BJ (cell line): ENCODE measurements at regions not wholly inside any gene's neighbourhood (a gene's known extent, or its start where the extent isn't known, plus 50 kb on each side); places are given as distances from the start of the nearest gene placed in this dataset.
"Not testable (repeated sequence)": the region's sequence is repeated elsewhere in the genome, so short reads cannot be mapped to it uniquely, and the experiment has no call there.

Experiments
- CTCF ChIA-PET: fragments of 350-600 bp; formaldehyde crosslinking; extraction: SDS; loops from one replicate; lab custom pipeline; 2021; ENCODE audit warnings: antibody characterized with exemption, inconsistent platforms; lab: Yijun Ruan, JAX
- POLR2A ChIA-PET: fragments of 300-600 bp; sonication (Branson Sonifier 250); formaldehyde crosslinking; extraction: SDS; loops from one replicate; lab custom pipeline; 2021; ENCODE audit warnings: antibody characterized with exemption; lab: Charles Lee
- DNase-seq: peaks from one replicate; pipeline ENCODE4 v3.0.0-alpha.2; 2011; ENCODE audit warnings: low read depth
- H3K27me3 ChIP-seq: 2 replicates; pipeline ENCODE4 v1.6.0; 2011; ENCODE audit warnings: low read length; ENCODE audit not compliant: control insufficient read depth, insufficient read depth
- H3K36me3 ChIP-seq: 2 replicates; pipeline ENCODE4 v1.5.1; 2011; ENCODE audit warnings: low read length; ENCODE audit not compliant: control insufficient read depth, insufficient read depth
- H3K4me3 ChIP-seq: 2 replicates; pipeline ENCODE4 v1.5.1; 2011; ENCODE audit warnings: low read depth, mild to moderate bottlenecking, control low read depth, low read length
- TF ChIP-seq, protein P1 (sequence below): IDR thresholded peaks from 2 replicates; pipeline ENCODE4 v1.5.1; 2011; ENCODE audit warnings: low read depth, mild to moderate bottlenecking, control low read depth, inconsistent platforms, low read length, moderate library complexity; ENCODE audit not compliant: insufficient read depth

DNA sequence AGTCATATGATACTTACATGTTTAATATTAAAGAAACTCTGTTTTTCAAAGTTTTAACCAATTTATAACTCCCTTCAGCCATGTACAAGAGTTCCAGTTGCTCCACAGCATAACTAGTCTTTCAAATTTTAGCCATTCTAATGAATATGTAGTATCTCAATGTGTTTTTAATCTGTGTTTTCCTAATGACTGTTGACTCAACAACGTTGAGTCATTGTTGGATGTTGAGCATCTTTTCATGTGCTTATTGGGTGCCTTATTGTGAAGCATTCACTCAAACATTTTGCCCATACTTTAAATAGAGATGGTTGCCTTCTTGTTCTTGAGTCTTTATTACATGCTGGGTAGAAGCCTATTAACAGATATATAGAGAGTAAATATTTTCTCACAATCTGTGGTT lies 240.2 kb upstream of the LYPLAL1 start:
- no peak overlapping the region for H3K4me3 ChIP-seq
- TF ChIP-seq, protein P1, sequence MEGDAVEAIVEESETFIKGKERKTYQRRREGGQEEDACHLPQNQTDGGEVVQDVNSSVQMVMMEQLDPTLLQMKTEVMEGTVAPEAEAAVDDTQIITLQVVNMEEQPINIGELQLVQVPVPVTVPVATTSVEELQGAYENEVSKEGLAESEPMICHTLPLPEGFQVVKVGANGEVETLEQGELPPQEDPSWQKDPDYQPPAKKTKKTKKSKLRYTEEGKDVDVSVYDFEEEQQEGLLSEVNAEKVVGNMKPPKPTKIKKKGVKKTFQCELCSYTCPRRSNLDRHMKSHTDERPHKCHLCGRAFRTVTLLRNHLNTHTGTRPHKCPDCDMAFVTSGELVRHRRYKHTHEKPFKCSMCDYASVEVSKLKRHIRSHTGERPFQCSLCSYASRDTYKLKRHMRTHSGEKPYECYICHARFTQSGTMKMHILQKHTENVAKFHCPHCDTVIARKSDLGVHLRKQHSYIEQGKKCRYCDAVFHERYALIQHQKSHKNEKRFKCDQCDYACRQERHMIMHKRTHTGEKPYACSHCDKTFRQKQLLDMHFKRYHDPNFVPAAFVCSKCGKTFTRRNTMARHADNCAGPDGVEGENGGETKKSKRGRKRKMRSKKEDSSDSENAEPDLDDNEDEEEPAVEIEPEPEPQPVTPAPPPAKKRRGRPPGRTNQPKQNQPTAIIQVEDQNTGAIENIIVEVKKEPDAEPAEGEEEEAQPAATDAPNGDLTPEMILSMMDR: no peak
- no peaks in the 10 kb centered on the region for H3K27me3 ChIP-seq
- no peaks in the 10 kb centered on the region for H3K36me3 ChIP-seq
- DNase-seq: no peak
- ChIA-PET POLR2A (no interaction called here), CTCF (no interaction called here)

DNA sequence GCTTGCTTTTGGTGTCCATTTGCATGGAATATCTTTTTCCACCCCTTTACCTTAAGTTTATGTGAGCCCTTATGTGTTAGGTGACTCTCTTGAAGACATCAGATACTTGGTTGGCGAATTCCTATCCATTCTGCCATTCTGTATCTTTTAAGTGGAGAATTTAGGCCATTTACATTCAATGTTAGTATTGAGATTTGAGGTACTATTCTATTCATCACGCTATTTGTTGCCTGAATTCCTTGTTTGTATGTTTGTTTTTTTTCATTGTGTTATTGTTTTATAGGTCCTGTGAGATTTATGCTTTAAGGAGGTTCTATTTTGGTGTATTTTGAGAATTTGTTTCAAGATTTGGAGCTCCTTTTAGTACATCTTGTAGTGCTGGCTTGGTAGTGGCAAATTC lies 238.3 kb upstream of the LYPLAL1 start:
- H3K4me3 ChIP-seq, H3K27me3 ChIP-seq, H3K36me3 ChIP-seq, CTCF ChIA-PET, DNase-seq, POLR2A ChIA-PET: not testable (repeated sequence)

DNA sequence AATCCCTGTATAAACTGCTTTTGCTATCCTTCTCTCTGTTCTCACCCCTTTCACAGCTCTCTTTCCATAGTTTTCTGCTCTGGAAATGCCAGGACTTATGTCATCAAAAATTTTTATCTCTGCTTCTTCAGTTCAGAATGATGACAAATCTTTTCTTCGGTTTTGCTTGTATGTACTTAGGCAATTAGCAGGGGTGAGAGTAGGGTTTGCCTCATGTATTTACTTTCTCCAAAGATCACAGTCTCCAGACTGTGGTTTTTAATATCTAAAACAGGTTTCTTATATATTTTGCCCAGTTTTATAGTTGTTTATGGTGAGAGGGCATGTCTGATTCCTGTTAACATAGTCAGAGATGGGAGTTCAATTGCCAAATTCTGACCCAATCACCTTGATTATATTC lies 235.4 kb upstream of the LYPLAL1 start:
- Histone ChIP-seq H3K36me3 (no peaks in the 10 kb centered on the region), H3K4me3 (no peak overlapping the region), H3K27me3 (no peaks in the 10 kb centered on the region)
- ChIA-PET POLR2A (no interaction called here), CTCF (interaction anchor here (1.0 kb wide), 1 partner anchor 10 kb away, joined by 3 read pairs; no protein-coding TSS in a partner anchor)
- no peak for DNase-seq
- TF ChIP-seq, protein P1: no peak

DNA sequence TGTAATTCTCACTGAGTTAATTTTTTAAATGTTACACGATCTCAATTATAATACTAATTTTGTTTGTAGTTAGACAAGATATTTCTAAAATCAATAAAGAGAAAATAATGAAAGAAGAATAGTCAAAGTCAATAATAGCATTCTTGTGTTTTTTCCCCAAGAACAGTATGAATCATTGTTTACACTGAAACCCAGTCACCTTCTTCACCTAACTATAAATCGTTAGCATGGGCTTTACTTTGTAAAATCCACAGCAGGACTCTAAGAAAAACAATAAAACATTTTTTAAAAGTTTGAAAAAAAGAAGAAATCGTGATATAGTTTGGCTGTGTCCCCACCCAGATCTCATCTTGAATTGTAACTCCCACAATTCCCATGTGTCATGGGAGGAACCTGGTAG lies 234.6 kb upstream of the LYPLAL1 start:
- TF ChIP-seq, protein P1: no peak
- H3K36me3 ChIP-seq: no peaks in the 10 kb centered on the region
- CTCF ChIA-PET: interaction anchor here (1.0 kb wide), 1 partner anchor 9 kb away, joined by 3 read pairs; no protein-coding TSS in a partner anchor
- POLR2A ChIA-PET: no interaction called here
- no peak for DNase-seq
- H3K4me3 ChIP-seq: no peak overlapping the region
- no peaks in the 10 kb centered on the region for H3K27me3 ChIP-seq

DNA sequence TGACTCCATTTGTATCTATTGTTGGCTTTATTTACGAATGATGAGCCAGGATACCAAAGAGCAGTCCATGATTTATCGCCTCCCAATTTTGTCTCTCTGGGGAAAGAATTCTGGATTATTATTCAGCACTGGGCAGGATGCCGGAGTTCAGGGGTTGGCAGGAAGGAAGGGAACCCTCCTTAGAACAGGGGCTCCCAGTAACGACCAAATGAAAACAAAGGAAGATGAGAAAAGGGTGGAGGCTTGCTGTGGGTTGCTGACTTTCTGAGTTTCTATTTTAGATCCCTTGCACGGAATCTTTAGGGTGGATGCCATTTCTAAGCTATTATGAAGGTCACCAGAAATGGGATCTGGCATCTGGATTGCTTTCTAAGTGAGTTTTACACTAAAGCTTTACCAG lies 231.2 kb upstream of the LYPLAL1 start:
- ChIA-PET POLR2A (no interaction called here), CTCF (no interaction called here)
- no peak overlapping the region for H3K4me3 ChIP-seq
- TF ChIP-seq, protein P1: no peak
- no peaks in the 10 kb centered on the region for H3K36me3 ChIP-seq
- no peak for DNase-seq
- no peaks in the 10 kb centered on the region for H3K27me3 ChIP-seq

DNA sequence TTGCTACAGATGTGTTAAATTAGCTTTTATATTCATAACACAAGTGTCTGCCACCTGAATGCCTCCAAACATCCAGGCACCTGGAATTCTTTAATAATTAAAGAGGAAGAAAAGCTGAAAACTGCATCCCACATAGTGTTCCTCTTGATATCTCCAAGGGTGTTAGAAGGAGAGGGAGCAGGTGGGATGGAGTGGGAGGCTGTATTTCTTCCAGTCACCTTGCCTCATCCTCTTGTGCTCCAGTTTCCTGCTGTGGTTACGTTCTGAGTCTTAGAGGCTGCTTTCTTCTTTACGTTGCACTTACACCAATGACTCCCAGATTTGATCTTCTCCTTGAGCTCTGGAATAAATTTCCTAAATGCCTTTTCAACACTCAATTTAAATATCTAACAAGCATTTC lies 230.3 kb upstream of the LYPLAL1 start:
- H3K4me3 ChIP-seq: no peak overlapping the region
- H3K36me3 ChIP-seq: no peaks in the 10 kb centered on the region
- ChIA-PET POLR2A (no interaction called here), CTCF (no interaction called here)
- TF ChIP-seq, protein P1: no peak
- DNase-seq: no peak
- H3K27me3 ChIP-seq: no peaks in the 10 kb centered on the region
